ENCODE measurements at regions not wholly inside any gene's neighbourhood (a gene's known extent, or its start where the extent isn't known, plus 50 kb on each side); places are given as distances from the start of the nearest gene placed in this dataset.
A peak's percentile ranks its signal among the peaks of the same experiment; 100 is the strongest.

DNA sequence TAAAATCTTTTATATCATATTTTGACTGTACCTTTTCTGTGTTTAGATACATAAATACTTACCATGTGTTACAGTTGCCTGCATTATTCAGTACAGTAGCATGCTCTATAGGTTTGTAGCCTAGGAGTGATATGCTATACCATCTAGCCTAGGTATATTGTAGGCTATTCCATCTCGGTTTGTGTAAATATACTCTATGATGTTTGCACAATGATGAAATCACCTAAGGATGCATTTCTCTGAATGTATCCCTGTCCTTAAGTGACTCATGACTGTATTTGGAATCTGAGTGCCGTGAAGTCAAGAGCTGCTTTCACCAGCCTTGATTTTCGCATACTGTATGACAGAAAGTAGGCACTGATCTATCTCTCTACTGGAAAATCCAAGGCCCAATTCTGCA, 129.9 kb downstream of the UTRN start (continued):
- TF ChIP-seq SOX13 (IDR thresholded peaks at IDR 0.05) (no peak), SOX13 (CRISPR knock-in tag; conservative IDR thresholded peaks at IDR 0.05 in 1 of 2, IDR thresholded peaks at IDR 0.05 in 1 of 2) (peak in 1 of 2 experiments; percentile 81; a peak in 2 of 4 replicates), REL (CRISPR knock-in tag; conservative IDR thresholded peaks at IDR 0.05) (no peak), ZMYM2 (CRISPR knock-in tag; IDR thresholded peaks at IDR 0.05) (peak; percentile 85), CHD2 (IDR thresholded peaks at IDR 0.05; ENCODE audit: low read depth, low read length) (no peak), ZBTB8A (CRISPR knock-in tag; IDR thresholded peaks at IDR 0.05; ENCODE audit: borderline replicate concordance, low read depth) (no peak), MED13 (CRISPR knock-in tag; IDR thresholded peaks at IDR 0.05) (no peak), ELF3 (CRISPR knock-in tag; IDR thresholded peaks at IDR 0.05) (peak; percentile 69), TOPORS (CRISPR knock-in tag; IDR thresholded peaks at IDR 0.05) (no peak), ZNF124 (CRISPR knock-in tag; IDR thresholded peaks at IDR 0.05) (no peak), SNAI1 (CRISPR knock-in tag; IDR thresholded peaks at IDR 0.05; ENCODE audit: borderline replicate concordance) (no peak), GFI1 (CRISPR knock-in tag; IDR thresholded peaks at IDR 0.05; ENCODE audit: borderline replicate concordance) (peak; percentile 79), SP4 (CRISPR knock-in tag; IDR thresholded peaks at IDR 0.05) (no peak), TCF7 (IDR thresholded peaks at IDR 0.05; ENCODE audit: low read depth) (no peak), HNRNPL (IDR thresholded peaks at IDR 0.05; ENCODE audit: low read depth, low read length) (no peak)
- TF ChIP-seq, protein P1, sequence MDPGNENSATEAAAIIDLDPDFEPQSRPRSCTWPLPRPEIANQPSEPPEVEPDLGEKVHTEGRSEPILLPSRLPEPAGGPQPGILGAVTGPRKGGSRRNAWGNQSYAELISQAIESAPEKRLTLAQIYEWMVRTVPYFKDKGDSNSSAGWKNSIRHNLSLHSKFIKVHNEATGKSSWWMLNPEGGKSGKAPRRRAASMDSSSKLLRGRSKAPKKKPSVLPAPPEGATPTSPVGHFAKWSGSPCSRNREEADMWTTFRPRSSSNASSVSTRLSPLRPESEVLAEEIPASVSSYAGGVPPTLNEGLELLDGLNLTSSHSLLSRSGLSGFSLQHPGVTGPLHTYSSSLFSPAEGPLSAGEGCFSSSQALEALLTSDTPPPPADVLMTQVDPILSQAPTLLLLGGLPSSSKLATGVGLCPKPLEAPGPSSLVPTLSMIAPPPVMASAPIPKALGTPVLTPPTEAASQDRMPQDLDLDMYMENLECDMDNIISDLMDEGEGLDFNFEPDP (CRISPR knock-in tag; conservative IDR thresholded peaks at IDR 0.05) = no peak
- TF ChIP-seq, protein P2, sequence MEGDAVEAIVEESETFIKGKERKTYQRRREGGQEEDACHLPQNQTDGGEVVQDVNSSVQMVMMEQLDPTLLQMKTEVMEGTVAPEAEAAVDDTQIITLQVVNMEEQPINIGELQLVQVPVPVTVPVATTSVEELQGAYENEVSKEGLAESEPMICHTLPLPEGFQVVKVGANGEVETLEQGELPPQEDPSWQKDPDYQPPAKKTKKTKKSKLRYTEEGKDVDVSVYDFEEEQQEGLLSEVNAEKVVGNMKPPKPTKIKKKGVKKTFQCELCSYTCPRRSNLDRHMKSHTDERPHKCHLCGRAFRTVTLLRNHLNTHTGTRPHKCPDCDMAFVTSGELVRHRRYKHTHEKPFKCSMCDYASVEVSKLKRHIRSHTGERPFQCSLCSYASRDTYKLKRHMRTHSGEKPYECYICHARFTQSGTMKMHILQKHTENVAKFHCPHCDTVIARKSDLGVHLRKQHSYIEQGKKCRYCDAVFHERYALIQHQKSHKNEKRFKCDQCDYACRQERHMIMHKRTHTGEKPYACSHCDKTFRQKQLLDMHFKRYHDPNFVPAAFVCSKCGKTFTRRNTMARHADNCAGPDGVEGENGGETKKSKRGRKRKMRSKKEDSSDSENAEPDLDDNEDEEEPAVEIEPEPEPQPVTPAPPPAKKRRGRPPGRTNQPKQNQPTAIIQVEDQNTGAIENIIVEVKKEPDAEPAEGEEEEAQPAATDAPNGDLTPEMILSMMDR (CRISPR knock-in tag; IDR thresholded peaks at IDR 0.05) = no peak
- TF ChIP-seq, protein P3, sequence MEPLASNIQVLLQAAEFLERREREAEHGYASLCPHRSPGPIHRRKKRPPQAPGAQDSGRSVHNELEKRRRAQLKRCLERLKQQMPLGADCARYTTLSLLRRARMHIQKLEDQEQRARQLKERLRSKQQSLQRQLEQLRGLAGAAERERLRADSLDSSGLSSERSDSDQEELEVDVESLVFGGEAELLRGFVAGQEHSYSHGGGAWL (CRISPR knock-in tag; IDR thresholded peaks at IDR 0.05) = no peak
- TF ChIP-seq, protein P4, sequence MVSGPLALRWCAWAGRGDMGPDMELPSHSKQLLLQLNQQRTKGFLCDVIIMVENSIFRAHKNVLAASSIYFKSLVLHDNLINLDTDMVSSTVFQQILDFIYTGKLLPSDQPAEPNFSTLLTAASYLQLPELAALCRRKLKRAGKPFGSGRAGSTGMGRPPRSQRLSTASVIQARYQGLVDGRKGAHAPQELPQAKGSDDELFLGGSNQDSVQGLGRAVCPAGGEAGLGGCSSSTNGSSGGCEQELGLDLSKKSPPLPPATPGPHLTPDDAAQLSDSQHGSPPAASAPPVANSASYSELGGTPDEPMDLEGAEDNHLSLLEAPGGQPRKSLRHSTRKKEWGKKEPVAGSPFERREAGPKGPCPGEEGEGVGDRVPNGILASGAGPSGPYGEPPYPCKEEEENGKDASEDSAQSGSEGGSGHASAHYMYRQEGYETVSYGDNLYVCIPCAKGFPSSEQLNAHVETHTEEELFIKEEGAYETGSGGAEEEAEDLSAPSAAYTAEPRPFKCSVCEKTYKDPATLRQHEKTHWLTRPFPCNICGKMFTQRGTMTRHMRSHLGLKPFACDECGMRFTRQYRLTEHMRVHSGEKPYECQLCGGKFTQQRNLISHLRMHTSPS (CRISPR knock-in tag; IDR thresholded peaks at IDR 0.05; ENCODE audit: low read depth) = no peak
- TF ChIP-seq, protein P5, sequence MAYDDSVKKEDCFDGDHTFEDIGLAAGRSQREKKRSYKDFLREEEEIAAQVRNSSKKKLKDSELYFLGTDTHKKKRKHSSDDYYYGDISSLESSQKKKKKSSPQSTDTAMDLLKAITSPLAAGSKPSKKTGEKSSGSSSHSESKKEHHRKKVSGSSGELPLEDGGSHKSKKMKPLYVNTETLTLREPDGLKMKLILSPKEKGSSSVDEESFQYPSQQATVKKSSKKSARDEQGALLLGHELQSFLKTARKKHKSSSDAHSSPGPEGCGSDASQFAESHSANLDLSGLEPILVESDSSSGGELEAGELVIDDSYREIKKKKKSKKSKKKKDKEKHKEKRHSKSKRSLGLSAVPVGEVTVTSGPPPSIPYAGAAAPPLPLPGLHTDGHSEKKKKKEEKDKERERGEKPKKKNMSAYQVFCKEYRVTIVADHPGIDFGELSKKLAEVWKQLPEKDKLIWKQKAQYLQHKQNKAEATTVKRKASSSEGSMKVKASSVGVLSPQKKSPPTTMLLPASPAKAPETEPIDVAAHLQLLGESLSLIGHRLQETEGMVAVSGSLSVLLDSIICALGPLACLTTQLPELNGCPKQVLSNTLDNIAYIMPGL (CRISPR knock-in tag; IDR thresholded peaks at IDR 0.05; ENCODE audit: borderline replicate concordance in 1 of 2, low read depth in 1 of 2) = peak; percentile 26 to 54; a peak in 1 of 4 replicates
- TF ChIP-seq, protein P6, sequence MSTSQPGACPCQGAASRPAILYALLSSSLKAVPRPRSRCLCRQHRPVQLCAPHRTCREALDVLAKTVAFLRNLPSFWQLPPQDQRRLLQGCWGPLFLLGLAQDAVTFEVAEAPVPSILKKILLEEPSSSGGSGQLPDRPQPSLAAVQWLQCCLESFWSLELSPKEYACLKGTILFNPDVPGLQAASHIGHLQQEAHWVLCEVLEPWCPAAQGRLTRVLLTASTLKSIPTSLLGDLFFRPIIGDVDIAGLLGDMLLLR (CRISPR knock-in tag; IDR thresholded peaks at IDR 0.05) = no peak
- TF ChIP-seq, protein P7, sequence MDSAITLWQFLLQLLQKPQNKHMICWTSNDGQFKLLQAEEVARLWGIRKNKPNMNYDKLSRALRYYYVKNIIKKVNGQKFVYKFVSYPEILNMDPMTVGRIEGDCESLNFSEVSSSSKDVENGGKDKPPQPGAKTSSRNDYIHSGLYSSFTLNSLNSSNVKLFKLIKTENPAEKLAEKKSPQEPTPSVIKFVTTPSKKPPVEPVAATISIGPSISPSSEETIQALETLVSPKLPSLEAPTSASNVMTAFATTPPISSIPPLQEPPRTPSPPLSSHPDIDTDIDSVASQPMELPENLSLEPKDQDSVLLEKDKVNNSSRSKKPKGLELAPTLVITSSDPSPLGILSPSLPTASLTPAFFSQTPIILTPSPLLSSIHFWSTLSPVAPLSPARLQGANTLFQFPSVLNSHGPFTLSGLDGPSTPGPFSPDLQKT (CRISPR knock-in tag; IDR thresholded peaks at IDR 0.05; ENCODE audit: borderline replicate concordance) = no peak

All from HepG2 (cell line).